Cardiac fibroblast (primary cell): ENCODE measurements at regions not wholly inside any gene's neighbourhood (a gene's known extent, or its start where the extent isn't known, plus 50 kb on each side); places are given as distances from the start of the nearest gene placed in this dataset.

ENCODE experiments used
- DNase-seq, 2 donors: peaks; one replicate each; pipeline versions ENCODE4 v3.0.0 to v3.0.0-alpha.2; 2010; ENCODE audit warnings: low read depth in 2 of 2
- H3K4me3 ChIP-seq, 2 donors: replicated peaks in 1 of 2; 1 replicate in 1 of 2; 2 replicates in 1 of 2; pipeline ENCODE4 v1.5.1; 2011; ENCODE audit warnings: low read depth in 2 of 2, low read length in 2 of 2, mild to moderate bottlenecking in 2 of 2, moderate library complexity in 1 of 2
- CTCF ChIP-seq: IDR thresholded peaks from one replicate; pipeline ENCODE4 v1.5.1; 2011; ENCODE audit warnings: low read depth, mild to moderate bottlenecking, low read length, inconsistent platforms

GRCh38 chr18:33898427-33898826 lies 320.4 kb downstream of the ASXL3 start:
- no peak for TF ChIP-seq CTCF
- DNase-seq, result no peak
- no peak overlapping the region for H3K4me3 ChIP-seq

GRCh38 chr18:33878213-33878612 lies 300.2 kb downstream of the ASXL3 start:
- no peak for TF ChIP-seq CTCF
- no peak for DNase-seq
- no peak overlapping the region for H3K4me3 ChIP-seq

GRCh38 chr18:33875029-33875565 lies 297.1 kb downstream of the ASXL3 start:
- no peak overlapping the region for H3K4me3 ChIP-seq
- no peak for DNase-seq
- no peak for TF ChIP-seq CTCF

- DNase-seq, result no peak
- TF ChIP-seq CTCF, result no peak
- H3K4me3 ChIP-seq, result no peak overlapping the region
These were observed 295.1 kb downstream of the ASXL3 start for GRCh38 chr18:33873112-33873511.

- no peak overlapping the region for H3K4me3 ChIP-seq
- DNase-seq, result no peak
- TF ChIP-seq CTCF, result no peak
These were observed 293.5 kb downstream of the ASXL3 start for GRCh38 chr18:33871363-33872025.

- H3K4me3 ChIP-seq, result no peak overlapping the region
- peak in 1 of 2 donors; percentile 1 for DNase-seq
- TF ChIP-seq CTCF, result no peak
These were observed 292.0 kb downstream of the ASXL3 start for GRCh38 chr18:33870059-33870458.

- no peak for TF ChIP-seq CTCF
- DNase-seq, result no peak
- no peak overlapping the region for H3K4me3 ChIP-seq
These were observed 288.4 kb downstream of the ASXL3 start for GRCh38 chr18:33866386-33866785.
